22Rv1 (cell line): ENCODE measurements at regions not wholly inside any gene's neighbourhood (a gene's known extent, or its start where the extent isn't known, plus 50 kb on each side); places are given as distances from the start of the nearest gene placed in this dataset.
A peak's percentile ranks its signal among the peaks of the same experiment; 100 is the strongest.

Experiments used
- CTCF ChIP-seq: fragments of 450-650 bp; IDR thresholded peaks from 2 replicates; pipeline ENCODE4 v1.5.1; 2017; ENCODE audit warnings: mild to moderate bottlenecking
- ZFX ChIP-seq: fragments of 450-650 bp; IDR thresholded peaks from 2 replicates; pipeline ENCODE4 v1.6.1; 2017; ENCODE audit warnings: antibody characterized with exemption, borderline replicate concordance

GRCh38 chr5:149434162-149435014 is 55.3 kb upstream of the IL17B start:
- TF ChIP-seq CTCF (peak; percentile 97), ZFX (no peak)
